Ovary (tissue), 7 donors: ENCODE measurements at regions not wholly inside any gene's neighbourhood (a gene's known extent, or its start where the extent isn't known, plus 50 kb on each side); places are given as distances from the start of the nearest gene placed in this dataset.

Experiments
- DNase-seq, 5 donors: peaks; one replicate each; pipeline ENCODE4 v3.0.0-alpha.2; 2019 to 2020
- H3K27ac ChIP-seq, 2 donors: fragments of 200-600 bp; one replicate each; pipeline versions ENCODE4 v1.5.1 to v1.8.0; 2019 to 2022
- H3K27me3 ChIP-seq: fragments of 200-600 bp; one replicate; pipeline ENCODE4 v1.8.0; 2022
- H3K36me3 ChIP-seq: fragments of 200-600 bp; sonication (generic); one replicate; pipeline ENCODE4 v1.5.1; 2019
- H3K4me1 ChIP-seq: one replicate; pipeline ENCODE4 v1.8.1; 2013; ENCODE audit warnings: mild to moderate bottlenecking, moderate library complexity; ENCODE audit not compliant: insufficient read depth
- H3K4me3 ChIP-seq: fragments of 200-600 bp; sonication (generic); one replicate; pipeline ENCODE4 v1.5.1; 2017
- H3K9me3 ChIP-seq, 2 donors: fragments of 200-600 bp in 1 of 2; sonication (generic) in 1 of 2; one replicate each; pipeline versions ENCODE4 v1.5.1 to v1.8.1; 2013 to 2019; ENCODE audit warnings: mild to moderate bottlenecking in 1 of 2, moderate library complexity in 1 of 2
- EP300 ChIP-seq: sonication (generic); formaldehyde crosslinking; IDR thresholded peaks from one replicate; pipeline ENCODE4 v1.6.1; 2017; ENCODE audit warnings: antibody characterized with exemption
- POLR2A ChIP-seq: fragments of 450-650 bp; IDR thresholded peaks from one replicate; pipeline ENCODE4 v1.6.1; 2017; ENCODE audit warnings: antibody characterized with exemption, mild to moderate bottlenecking, moderate library complexity
- WGBS, 3 donors: extraction: QIAGEN DNeasy Blood & Tissue Kit in 1 of 3; methylation state at CpG; one replicate each; pipeline versions ENCODE4 v1.1.5 to v1.1.7; 2013 to 2017; 5-methylcytosine and 5-hydroxymethylcytosine counted together
- intact Hi-C, 4 donors: fragments of 100-400 bp; cut with DNase I; formaldehyde crosslinking; loops; one replicate each; pipeline versions ENCODE4 v1.11.0 to v1.15.1; 2022 to 2023
- TF ChIP-seq, protein P1 (sequence below), 3 donors: fragments of 450-650 bp in 2 of 3; fragments of 200-600 bp in 1 of 3; IDR thresholded peaks; one replicate each; pipeline versions ENCODE4 v1.5.1 to v1.8.0; 2016 to 2022; ENCODE audit warnings: antibody characterized with exemption in 3 of 3, mild to moderate bottlenecking in 1 of 3
- donor health status: DM: no; HTN: no; CAD: no; lungs with moderate emphysema.
- donor health status: DM: no; HTN: no; CAD: no.
- donor health status: Bipolar disorder and iron deficiency.
- donor health status: DM: no; HTN: no; CAD: no.
- donor health status: DM: yes; HTN: yes; CAD: no.

- WGBS, 3 donors = 85 to 93% (median 93%) methylated on average over 6 of the region's 6 CpGs
- intact Hi-C loops = loop anchor here in 1 of 4 donors (10.0 kb wide), 2 partner anchors 61 to 139 kb away; partner anchors contain the start of gene NCOR2
- H3K36me3 ChIP-seq = no peaks in the 10 kb centered on the region
Measured at GRCh38 chr12:124425667-124426066, 130.8 kb downstream of the RFLNA start.

GRCh38 chr12:124424516-124424905, 129.6 kb downstream of the RFLNA start:
- Histone ChIP-seq H3K4me1 (peaks cover 27% of the 10 kb centered on the region), H3K9me3 (no peaks in the 10 kb centered on the region), H3K27me3 (no peaks in the 10 kb centered on the region), H3K36me3 (no peaks in the 10 kb centered on the region), H3K4me3 (no peak overlapping the region), H3K27ac (peak overlapping the region in 1 of 2 donors; percentile 86)
- peak in 1 of 5 donors; percentile 49 for DNase-seq
- intact Hi-C loops = loop anchor here in 1 of 4 donors (10.0 kb wide), 2 partner anchors 60 to 140 kb away; partner anchors contain the start of gene NCOR2
- TF ChIP-seq EP300 = no peak
- TF ChIP-seq, protein P1, sequence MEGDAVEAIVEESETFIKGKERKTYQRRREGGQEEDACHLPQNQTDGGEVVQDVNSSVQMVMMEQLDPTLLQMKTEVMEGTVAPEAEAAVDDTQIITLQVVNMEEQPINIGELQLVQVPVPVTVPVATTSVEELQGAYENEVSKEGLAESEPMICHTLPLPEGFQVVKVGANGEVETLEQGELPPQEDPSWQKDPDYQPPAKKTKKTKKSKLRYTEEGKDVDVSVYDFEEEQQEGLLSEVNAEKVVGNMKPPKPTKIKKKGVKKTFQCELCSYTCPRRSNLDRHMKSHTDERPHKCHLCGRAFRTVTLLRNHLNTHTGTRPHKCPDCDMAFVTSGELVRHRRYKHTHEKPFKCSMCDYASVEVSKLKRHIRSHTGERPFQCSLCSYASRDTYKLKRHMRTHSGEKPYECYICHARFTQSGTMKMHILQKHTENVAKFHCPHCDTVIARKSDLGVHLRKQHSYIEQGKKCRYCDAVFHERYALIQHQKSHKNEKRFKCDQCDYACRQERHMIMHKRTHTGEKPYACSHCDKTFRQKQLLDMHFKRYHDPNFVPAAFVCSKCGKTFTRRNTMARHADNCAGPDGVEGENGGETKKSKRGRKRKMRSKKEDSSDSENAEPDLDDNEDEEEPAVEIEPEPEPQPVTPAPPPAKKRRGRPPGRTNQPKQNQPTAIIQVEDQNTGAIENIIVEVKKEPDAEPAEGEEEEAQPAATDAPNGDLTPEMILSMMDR (IDR thresholded peaks at IDR 0.05) = no peak
- no peak for TF ChIP-seq POLR2A
- 88 to 94% (median 92%) methylated on average over 10 of the region's 10 CpGs for WGBS, 3 donors

More at GRCh38 chr12:124425667-124426066, 130.8 kb downstream of the RFLNA start:
- TF ChIP-seq POLR2A = no peak
- TF ChIP-seq, protein P1 (IDR thresholded peaks at IDR 0.05) = no peak
- DNase-seq = no peak
- Histone ChIP-seq H3K27me3 (no peaks in the 10 kb centered on the region), H3K27ac (no peak overlapping the region), H3K4me3 (no peak overlapping the region), H3K9me3 (no peaks in the 10 kb centered on the region), H3K4me1 (peaks cover 27% of the 10 kb centered on the region)

- no peaks in the 10 kb centered on the region for H3K36me3 ChIP-seq
Measured at GRCh38 chr12:124423761-124424515, 129.0 kb downstream of the RFLNA start.

More at GRCh38 chr12:124423761-124424515, 129.0 kb downstream of the RFLNA start:
- H3K9me3 ChIP-seq = no peaks in the 10 kb centered on the region
- H3K4me3 ChIP-seq = peak overlapping the region; percentile 31
- intact Hi-C loops = loop anchor here in 1 of 4 donors (10.0 kb wide), 2 partner anchors 59 to 141 kb away; partner anchors contain the start of gene NCOR2
- TF ChIP-seq, protein P1 (IDR thresholded peaks at IDR 0.05) = no peak
- no peak for TF ChIP-seq EP300
- no peak for TF ChIP-seq POLR2A
- WGBS, 3 donors = 74 to 77% (median 75%) methylated on average over 26 of the region's 26 CpGs
- peaks cover 26% of the 10 kb centered on the region for H3K4me1 ChIP-seq
- DNase-seq = peak in 1 of 5 donors; percentile 46
- H3K27ac ChIP-seq = peak overlapping the region; percentile 6 to 86
- no peaks in the 10 kb centered on the region for H3K27me3 ChIP-seq
